KMS-11 (cell line): ENCODE measurements at regions not wholly inside any gene's neighbourhood (a gene's known extent, or its start where the extent isn't known, plus 50 kb on each side); places are given as distances from the start of the nearest gene placed in this dataset.

ENCODE experiments used
- H2AFZ ChIP-seq: fragments of 200-600 bp; sonication (generic); 2 replicates; pipeline ENCODE4 v1.6.1; 2016; ENCODE audit warnings: antibody characterized with exemption, mixed run types, low read depth
- H3K27ac ChIP-seq: fragments of 200-600 bp; sonication (generic); 2 replicates; pipeline ENCODE4 v1.6.1; 2016; ENCODE audit warnings: mild to moderate bottlenecking, mixed run types
- H3K27me3 ChIP-seq: fragments of 200-600 bp; sonication (generic); 2 replicates; pipeline ENCODE4 v1.6.1; 2017; ENCODE audit warnings: mild to moderate bottlenecking, low read depth, mixed run types, moderate library complexity; ENCODE audit not compliant: insufficient read depth
- H3K36me3 ChIP-seq: fragments of 200-600 bp; sonication (generic); 2 replicates; pipeline ENCODE4 v1.6.1; 2017; ENCODE audit warnings: mild to moderate bottlenecking, mixed run types; ENCODE audit not compliant: insufficient read depth
- H3K4me1 ChIP-seq: fragments of 200-600 bp; sonication (generic); 2 replicates; pipeline ENCODE4 v1.6.1; 2016; ENCODE audit warnings: mild to moderate bottlenecking, low read depth, mixed run types; ENCODE audit not compliant: poor library complexity, severe bottlenecking
- H3K4me2 ChIP-seq: fragments of 200-600 bp; sonication (generic); 2 replicates; pipeline ENCODE4 v1.7.0; 2016; ENCODE audit warnings: mild to moderate bottlenecking, mixed run types
- H3K4me3 ChIP-seq: fragments of 200-600 bp; sonication (generic); IDR thresholded peaks from 2 replicates; pipeline ENCODE4 v1.6.1; 2017; ENCODE audit warnings: low read depth, low read length, mixed read lengths; ENCODE audit not compliant: insufficient read depth
- H3K79me2 ChIP-seq: fragments of 200-600 bp; sonication (generic); 2 replicates; pipeline ENCODE4 v1.6.1; 2016; ENCODE audit warnings: low read depth, mixed run types; ENCODE audit not compliant: insufficient read depth
- H3K9ac ChIP-seq: fragments of 200-600 bp; sonication (generic); 2 replicates; pipeline ENCODE4 v1.6.1; 2016; ENCODE audit warnings: mild to moderate bottlenecking, mixed run types
- H4K20me1 ChIP-seq: fragments of 200-600 bp; sonication (generic); 2 replicates; pipeline ENCODE4 v1.6.1; 2016; ENCODE audit warnings: mild to moderate bottlenecking, mixed run types; ENCODE audit not compliant: insufficient read depth
- CTCF ChIP-seq: fragments of 200-600 bp; sonication (generic); conservative IDR thresholded peaks from 2 replicates; pipeline ENCODE4 v1.6.1; 2017; ENCODE audit warnings: low read depth, mild to moderate bottlenecking, antibody characterized with exemption, low read length, moderate library complexity, mixed read lengths

- Histone ChIP-seq H3K36me3 (no peaks in the 10 kb centered on the region), H3K79me2 (no peaks in the 10 kb centered on the region), H3K27ac (no peak overlapping the region), H4K20me1 (no peaks in the 10 kb centered on the region), H3K4me2 (no peak overlapping the region), H3K27me3 (no peaks in the 10 kb centered on the region), H3K4me3 (no peak overlapping the region), H3K9ac (no peak overlapping the region), H2AFZ (no peak overlapping the region), H3K4me1 (no peaks in the 10 kb centered on the region)
- no peak for TF ChIP-seq CTCF
These were observed 282.9 kb upstream of the WWC1 start for GRCh38 chr5:168008555-168008954.

DNA sequence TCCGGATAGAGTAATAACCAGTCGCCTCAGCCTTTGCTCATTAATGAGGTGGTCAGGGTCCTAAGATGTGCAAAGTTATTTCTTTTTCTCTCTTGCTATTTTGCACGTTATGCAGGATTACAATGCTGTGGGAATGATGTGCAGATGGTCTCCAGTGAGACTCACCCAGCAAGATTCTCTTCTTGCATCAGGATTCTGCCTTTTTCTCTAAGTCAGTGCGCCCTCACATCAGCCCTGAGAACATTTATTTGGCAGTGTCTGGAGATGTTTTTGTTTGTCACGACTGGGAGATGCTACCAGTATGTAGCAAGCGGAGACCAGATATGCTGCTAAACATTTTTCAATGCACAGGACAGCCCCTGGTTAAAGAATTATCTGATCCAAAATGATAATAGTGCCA lies 280.3 kb upstream of the WWC1 start:
- no peaks in the 10 kb centered on the region for H3K36me3 ChIP-seq
- H3K4me1 ChIP-seq: no peaks in the 10 kb centered on the region
- TF ChIP-seq CTCF: no peak
- H3K27me3 ChIP-seq: no peaks in the 10 kb centered on the region
- H3K9ac ChIP-seq: no peak overlapping the region
- no peak overlapping the region for H3K4me3 ChIP-seq
- H3K27ac ChIP-seq: no peak overlapping the region
- no peaks in the 10 kb centered on the region for H4K20me1 ChIP-seq
- H3K4me2 ChIP-seq: no peak overlapping the region
- H3K79me2 ChIP-seq: no peaks in the 10 kb centered on the region
- no peak overlapping the region for H2AFZ ChIP-seq

GRCh38 chr5:168012006-168012405 lies 279.4 kb upstream of the WWC1 start:
- no peak overlapping the region for H3K4me3 ChIP-seq
- no peaks in the 10 kb centered on the region for H3K27me3 ChIP-seq
- TF ChIP-seq CTCF: no peak
- no peaks in the 10 kb centered on the region for H3K36me3 ChIP-seq
- H3K79me2 ChIP-seq: no peaks in the 10 kb centered on the region
- H3K4me2 ChIP-seq: no peak overlapping the region
- H3K27ac ChIP-seq: no peak overlapping the region
- no peak overlapping the region for H2AFZ ChIP-seq
- no peaks in the 10 kb centered on the region for H3K4me1 ChIP-seq
- H3K9ac ChIP-seq: no peak overlapping the region
- no peaks in the 10 kb centered on the region for H4K20me1 ChIP-seq

- Histone ChIP-seq H3K4me3 (no peak overlapping the region), H3K4me2 (no peak overlapping the region), H3K4me1 (no peaks in the 10 kb centered on the region), H2AFZ (no peak overlapping the region), H3K9ac (no peak overlapping the region), H3K27me3 (no peaks in the 10 kb centered on the region), H3K27ac (no peak overlapping the region), H4K20me1 (no peaks in the 10 kb centered on the region), H3K79me2 (no peaks in the 10 kb centered on the region), H3K36me3 (no peaks in the 10 kb centered on the region)
- no peak for TF ChIP-seq CTCF
These were observed 277.9 kb upstream of the WWC1 start for GRCh38 chr5:168013546-168013945.
